HepG2 (cell line): ENCODE measurements at regions not wholly inside any gene's neighbourhood (a gene's known extent, or its start where the extent isn't known, plus 50 kb on each side); places are given as distances from the start of the nearest gene placed in this dataset.

Experiments
- ATAC-seq: fragments of 200-7000 bp; cut with Tn5 transposase; 3 replicates; pipeline ENCODE4 v1.9.1; 2020; ENCODE audit warnings: mild to moderate bottlenecking, moderate library complexity
- BruUV-seq: library from RNA; stranded (reverse); fragments of 400-500 nt; replicated peaks from 2 replicates; lab custom pipeline; 2021; lab: Mats Ljungman, UMichigan
- CTCF ChIA-PET: fragments of 300-600 bp; formaldehyde crosslinking; extraction: SDS; loops from one replicate; lab custom pipeline; 2021; ENCODE audit warnings: low total read pairs, inconsistent platforms, low intra/inter-chr PET ratio; lab: Yijun Ruan, JAX
- POLR2A ChIA-PET: fragments of 350-600 bp; sonication (Branson Sonifier 250); formaldehyde crosslinking; loops from one replicate; lab custom pipeline; 2020; ENCODE audit warnings: antibody characterized with exemption, inconsistent platforms; lab: Yijun Ruan, JAX
- DNase-seq: peaks from one replicate; pipeline ENCODE4 v3.0.0-alpha.2; 2015; ENCODE audit warnings: low spot score
- FAIRE-seq: peaks from 3 replicates; lab custom pipeline; 2011; peaks lifted over from hg19 to GRCh38; lab: Jason Lieb, UNC
- H2AFZ ChIP-seq: one replicate; pipeline ENCODE4 v1.6.1; 2011; ENCODE audit warnings: low read length, inconsistent platforms
- H3K27ac ChIP-seq: fragments of 300-600 bp; 3 replicates; pipeline ENCODE4 v1.8.0; 2011; ENCODE audit warnings: mixed run types, mild to moderate bottlenecking, mixed read lengths, low read length, inconsistent platforms; ENCODE audit not compliant: insufficient read depth; ENCODE audit errors: extremely low read length
- H3K27me3 ChIP-seq, 2 experiments: fragments of 200-600 bp in 1 of 2; 2 replicates in 1 of 2; 3 replicates in 1 of 2; pipeline versions ENCODE4 v1.6.0 to v1.8.0; 2011; ENCODE audit warnings: low read length in 2 of 2, mild to moderate bottlenecking in 2 of 2, moderate library complexity in 2 of 2, inconsistent platforms in 1 of 2; ENCODE audit not compliant: insufficient read depth in 2 of 2, control insufficient read depth in 1 of 2
- H3K36me3 ChIP-seq, 2 experiments: fragments of 200-600 bp in 1 of 2; replicated peaks in 1 of 2; 2 replicates in 1 of 2; 3 replicates in 1 of 2; pipeline versions ENCODE4 v1.5.1 to v1.8.0; 2011; ENCODE audit warnings: low read length in 2 of 2, inconsistent platforms in 1 of 2; ENCODE audit not compliant: insufficient read depth in 2 of 2, control insufficient read depth in 1 of 2
- H3K4me1 ChIP-seq: 2 replicates; pipeline ENCODE4 v1.5.1; 2012; ENCODE audit warnings: low read length, inconsistent platforms; ENCODE audit not compliant: insufficient read depth
- H3K4me2 ChIP-seq: 2 replicates; pipeline ENCODE4 v1.6.0; 2011; ENCODE audit warnings: low read depth, low read length, inconsistent platforms
- H3K4me3 ChIP-seq, 3 experiments: fragments of 200-600 bp in 1 of 3; sonication (generic), shearing (Covaris generic) in 1 of 3; replicated peaks in 1 of 3; 2 replicates each; pipeline ENCODE4 v1.5.1; 2011 to 2016; ENCODE audit warnings: low read length in 3 of 3, inconsistent platforms in 2 of 3, low read depth in 2 of 3, mild to moderate bottlenecking in 2 of 3, control low read depth in 1 of 3, mixed read lengths in 1 of 3; ENCODE audit not compliant: insufficient read depth in 1 of 3
- H3K79me2 ChIP-seq: one replicate; pipeline ENCODE4 v1.6.1; 2011; ENCODE audit warnings: low read length, inconsistent platforms; ENCODE audit not compliant: insufficient read depth
- H3K9ac ChIP-seq: 2 replicates; pipeline ENCODE4 v1.6.0; 2011; ENCODE audit warnings: mild to moderate bottlenecking, low read depth, low read length, inconsistent platforms; ENCODE audit not compliant: insufficient read depth
- H3K9me3 ChIP-seq: 2 replicates; pipeline ENCODE4 v1.5.1; 2012; ENCODE audit warnings: mild to moderate bottlenecking, low read length
- H4K20me1 ChIP-seq: 2 replicates; pipeline ENCODE4 v1.6.0; 2011; ENCODE audit warnings: inconsistent platforms, mild to moderate bottlenecking, low read length, moderate library complexity; ENCODE audit not compliant: insufficient read depth
- ETV6 ChIP-seq: sonication (generic); formaldehyde crosslinking; conservative IDR thresholded peaks from 2 replicates; pipeline ENCODE4 v1.4.0; 2020; ENCODE audit warnings: missing genetic modification reagents
- FOXC1 ChIP-seq: sonication (generic); formaldehyde crosslinking; IDR thresholded peaks from 2 replicates; pipeline ENCODE4 v1.8.0; 2022; ENCODE audit warnings: mild to moderate bottlenecking, missing genetic modification reagents, borderline replicate concordance
- HDAC2 ChIP-seq: sonication (generic); formaldehyde crosslinking; IDR thresholded peaks from 2 replicates; pipeline ENCODE4 v1.4.0; 2020; ENCODE audit warnings: missing genetic modification reagents
- MBD4 ChIP-seq: IDR thresholded peaks from 2 replicates; pipeline ENCODE4 v1.6.1; 2012; ENCODE audit warnings: low read length, inconsistent platforms, borderline replicate concordance
- NFIB ChIP-seq: sonication (generic); formaldehyde crosslinking; IDR thresholded peaks from 2 replicates; pipeline ENCODE4 v1.9.0; 2021; ENCODE audit warnings: missing genetic modification reagents, mild to moderate bottlenecking, borderline replicate concordance
- PAF1 ChIP-seq: IDR thresholded peaks from 2 replicates; pipeline ENCODE4 v1.6.1; 2016; ENCODE audit warnings: missing genetic modification reagents, missing compliant biosample characterization
- RAD21 ChIP-seq: fragments of 450-650 bp; formaldehyde crosslinking; IDR thresholded peaks from 2 replicates; pipeline ENCODE4 v1.5.0; 2020; ENCODE audit warnings: mild to moderate bottlenecking
- ZKSCAN1 ChIP-seq: fragments of 150-350 bp; IDR thresholded peaks from 2 replicates; pipeline ENCODE4 v1.6.1; 2014; ENCODE audit warnings: low read length
- ZMYM3 ChIP-seq: sonication (generic); formaldehyde crosslinking; IDR thresholded peaks from 2 replicates; pipeline ENCODE4 v1.5.1; 2020; ENCODE audit warnings: mild to moderate bottlenecking, missing genetic modification reagents
- ZNF180 ChIP-seq: sonication (generic); formaldehyde crosslinking; IDR thresholded peaks from 2 replicates; pipeline ENCODE4 v1.4.0; 2020; ENCODE audit warnings: low read depth, missing genetic modification reagents, borderline replicate concordance
- ZNF24 ChIP-seq: fragments of 450-650 bp; IDR thresholded peaks from 2 replicates; pipeline ENCODE4 v1.6.1; 2017; ENCODE audit warnings: antibody characterized with exemption, mild to moderate bottlenecking
- ZNF317 ChIP-seq: sonication (generic); formaldehyde crosslinking; IDR thresholded peaks from 2 replicates; pipeline ENCODE4 v1.5.0; 2020; ENCODE audit warnings: mild to moderate bottlenecking, missing genetic modification reagents
- ZNF329 ChIP-seq: sonication (generic); formaldehyde crosslinking; IDR thresholded peaks from 2 replicates; pipeline ENCODE4 v1.9.0; 2021; ENCODE audit warnings: low read depth, mild to moderate bottlenecking, missing genetic modification reagents
- ZNF383 ChIP-seq: sonication (generic); formaldehyde crosslinking; IDR thresholded peaks from 2 replicates; pipeline ENCODE4 v1.4.0; 2020; ENCODE audit warnings: missing genetic modification reagents, mild to moderate bottlenecking, borderline replicate concordance
- ZNF446 ChIP-seq: sonication (generic); formaldehyde crosslinking; IDR thresholded peaks from 2 replicates; pipeline ENCODE4 v1.5.0; 2020; ENCODE audit warnings: mild to moderate bottlenecking, missing genetic modification reagents
- ZNF550 ChIP-seq: sonication (generic); formaldehyde crosslinking; IDR thresholded peaks from 2 replicates; pipeline ENCODE4 v1.4.0; 2020; ENCODE audit warnings: mild to moderate bottlenecking, missing genetic modification reagents, borderline replicate concordance
- ZNF75D ChIP-seq: sonication (generic); formaldehyde crosslinking; IDR thresholded peaks from 2 replicates; pipeline ENCODE4 v1.8.1; 2023; ENCODE audit warnings: missing genetic modification reagents, mild to moderate bottlenecking, borderline replicate concordance
- WGBS: methylation state at CpG from one replicate; pipeline ENCODE4 v1.1.6; 2017; ENCODE audit warnings: low lambda C conversion rate; 5-methylcytosine and 5-hydroxymethylcytosine counted together
- in situ Hi-C: cut with HindIII; loops from 2 replicates; pipeline ENCODE4 v1.10.0; 2017; ENCODE audit warnings: low pct_unique_long_range_greater_than_20kb; ENCODE audit not compliant: extremely low pct_ligation_motif_present
- intact Hi-C: fragments of 100-400 bp; cut with micrococcal nuclease; formaldehyde crosslinking; loops from one replicate; pipeline ENCODE4 v1.10.0; 2022; ENCODE audit not compliant: unreplicated experiment
- TF ChIP-seq, protein P1 (sequence below): sonication (generic); formaldehyde crosslinking; IDR thresholded peaks from 2 replicates; pipeline ENCODE4 v1.4.0; 2020; ENCODE audit warnings: missing genetic modification reagents, borderline replicate concordance

DNA sequence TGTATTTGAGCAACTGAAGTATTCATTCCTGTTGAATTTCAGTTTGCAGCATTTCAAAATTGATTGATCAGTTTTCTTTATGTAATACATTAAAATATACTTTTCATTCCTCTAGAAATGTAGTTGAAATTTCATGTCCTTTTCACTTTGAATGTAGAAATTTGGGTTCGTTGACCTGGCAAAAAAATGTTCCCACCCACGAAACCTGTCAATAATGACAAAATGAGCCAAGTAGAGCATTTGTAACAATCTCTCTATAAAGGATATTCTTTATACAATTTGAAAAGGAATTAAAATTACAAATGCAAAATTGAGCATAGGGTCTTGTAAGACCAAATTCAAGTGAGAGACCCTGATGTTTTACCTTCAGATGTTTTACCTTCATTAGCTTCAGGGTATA is 283.9 kb downstream of the ANKRD50 start (continued):
- TF ChIP-seq, protein P1, sequence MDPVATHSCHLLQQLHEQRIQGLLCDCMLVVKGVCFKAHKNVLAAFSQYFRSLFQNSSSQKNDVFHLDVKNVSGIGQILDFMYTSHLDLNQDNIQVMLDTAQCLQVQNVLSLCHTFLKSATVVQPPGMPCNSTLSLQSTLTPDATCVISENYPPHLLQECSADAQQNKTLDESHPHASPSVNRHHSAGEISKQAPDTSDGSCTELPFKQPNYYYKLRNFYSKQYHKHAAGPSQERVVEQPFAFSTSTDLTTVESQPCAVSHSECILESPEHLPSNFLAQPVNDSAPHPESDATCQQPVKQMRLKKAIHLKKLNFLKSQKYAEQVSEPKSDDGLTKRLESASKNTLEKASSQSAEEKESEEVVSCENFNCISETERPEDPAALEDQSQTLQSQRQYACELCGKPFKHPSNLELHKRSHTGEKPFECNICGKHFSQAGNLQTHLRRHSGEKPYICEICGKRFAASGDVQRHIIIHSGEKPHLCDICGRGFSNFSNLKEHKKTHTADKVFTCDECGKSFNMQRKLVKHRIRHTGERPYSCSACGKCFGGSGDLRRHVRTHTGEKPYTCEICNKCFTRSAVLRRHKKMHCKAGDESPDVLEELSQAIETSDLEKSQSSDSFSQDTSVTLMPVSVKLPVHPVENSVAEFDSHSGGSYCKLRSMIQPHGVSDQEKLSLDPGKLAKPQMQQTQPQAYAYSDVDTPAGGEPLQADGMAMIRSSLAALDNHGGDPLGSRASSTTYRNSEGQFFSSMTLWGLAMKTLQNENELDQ (CRISPR knock-in tag): no peak

DNA sequence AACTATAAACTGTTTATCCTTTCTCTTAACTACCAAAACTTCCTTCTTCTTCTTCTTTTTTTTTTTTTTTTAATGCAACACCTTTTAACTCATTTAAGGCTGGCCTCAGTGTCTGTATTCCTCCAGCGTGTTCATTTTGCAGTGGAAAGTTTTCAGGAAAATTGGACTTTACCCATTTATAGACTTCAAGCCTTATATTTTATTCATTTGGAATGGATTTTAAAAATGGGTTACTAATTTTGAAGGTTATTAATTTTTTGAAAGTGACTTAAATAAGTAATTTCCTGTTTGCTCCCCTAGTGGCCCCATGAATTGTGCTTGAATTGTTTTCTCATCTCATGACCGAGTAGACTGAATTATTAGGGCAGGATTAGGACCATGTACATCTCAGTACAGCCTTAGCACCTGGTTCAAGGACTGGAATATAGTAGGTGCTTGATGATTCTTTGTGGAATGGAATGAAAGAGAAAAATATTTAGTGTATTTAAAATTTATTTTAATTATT is 282.7 kb downstream of the ANKRD50 start:
- ChIA-PET POLR2A (no interaction called here), CTCF (no interaction called here)
- DNase-seq: no peak
- no peak overlapping the region for H3K27ac ChIP-seq
- ATAC-seq: no peak
- H3K4me3 ChIP-seq: no peak overlapping the region
- WGBS: 37% methylated on average over 2 of the region's 2 CpGs
- H3K36me3 ChIP-seq: no peaks in the 10 kb centered on the region
- no peaks in the 10 kb centered on the region for H3K27me3 ChIP-seq
- H3K9me3 ChIP-seq: no peaks in the 10 kb centered on the region
- no peak overlapping the region for H3K4me2 ChIP-seq
- H3K9ac ChIP-seq: no peak overlapping the region
- FAIRE-seq: no peak
- in situ Hi-C loops: no loop called here
- no TSS peak for BruUV-seq
- H4K20me1 ChIP-seq: no peaks in the 10 kb centered on the region
- H3K4me1 ChIP-seq: no peaks in the 10 kb centered on the region; the same call in 1 of the 2 replicates
- TF ChIP-seq HDAC2 (CRISPR knock-in tag) (no peak), ZNF329 (CRISPR knock-in tag) (no peak), PAF1 (no peak), MBD4 (no peak), RAD21 (CRISPR knock-in tag) (no peak), ZNF383 (no peak), ZNF550 (CRISPR knock-in tag) (no peak), ZMYM3 (CRISPR knock-in tag) (no peak), ZNF446 (CRISPR knock-in tag) (no peak), ZNF317 (CRISPR knock-in tag) (no peak), FOXC1 (CRISPR knock-in tag) (no peak), ETV6 (CRISPR knock-in tag) (no peak), ZKSCAN1 (no peak), ZNF180 (CRISPR knock-in tag) (no peak), ZNF75D (CRISPR knock-in tag) (no peak), NFIB (CRISPR knock-in tag) (no peak), ZNF24 (no peak)
- TF ChIP-seq, all 625 proteins: peak for 0
- intact Hi-C loops: no loop called here
- no peaks in the 10 kb centered on the region for H3K79me2 ChIP-seq
- no peak overlapping the region for H2AFZ ChIP-seq
